Sciatic nerve (tissue), 2 donors: ENCODE measurements at regions not wholly inside any gene's neighbourhood (a gene's known extent, or its start where the extent isn't known, plus 50 kb on each side); places are given as distances from the start of the nearest gene placed in this dataset.
A peak's percentile ranks its signal among the peaks of the same experiment; 100 is the strongest.

Experiments
- ATAC-seq: fragments of 200-7000 bp; cut with Tn5 transposase; one replicate; pipeline ENCODE4 v1.9.1; 2020; ENCODE audit warnings: mild to moderate bottlenecking, moderate library complexity
- DNase-seq: peaks from one replicate; pipeline ENCODE4 v3.0.0-alpha.2; 2020; ENCODE audit warnings: low spot score
- intact Hi-C: fragments of 100-400 bp; cut with DNase I; formaldehyde crosslinking; loops from one replicate; pipeline ENCODE4 v1.14.2; 2022
- donor health status: DM: no; HTN: no; CAD: no.
- donor health status: DM: no; HTN: no; CAD: no.

- DNase-seq (no peak), ATAC-seq (no peak)
- intact Hi-C loops = no loop called here
Observed at GRCh38 chr18:75358928-75359327, 68.6 kb downstream of the SMIM21 start.

GRCh38 chr18:75353357-75353756, 74.1 kb downstream of the SMIM21 start:
- ATAC-seq (no peak), DNase-seq (no peak)
- intact Hi-C loops = no loop called here

GRCh38 chr18:75351409-75351808, 76.1 kb downstream of the SMIM21 start:
- no peak for DNase-seq
- intact Hi-C loops = no loop called here
- ATAC-seq = no peak

- no peak for ATAC-seq
- intact Hi-C loops = no loop called here
Observed at GRCh38 chr18:75350857-75351256, 76.6 kb downstream of the SMIM21 start.

GRCh38 chr18:75350512-75350839, 77.0 kb downstream of the SMIM21 start:
- no peak for ATAC-seq
- intact Hi-C loops = no loop called here
- no peak for DNase-seq

More at GRCh38 chr18:75350857-75351256, 76.6 kb downstream of the SMIM21 start:
- no peak for DNase-seq

- DNase-seq = no peak
- intact Hi-C loops = no loop called here
- ATAC-seq = no peak
Observed at GRCh38 chr18:75349668-75350511, 77.6 kb downstream of the SMIM21 start.

- ATAC-seq = no peak
- no peak for DNase-seq
- intact Hi-C loops = no loop called here
Observed at GRCh38 chr18:75346671-75347070, 80.8 kb downstream of the SMIM21 start.

- intact Hi-C loops = no loop called here
- no peak for ATAC-seq
- no peak for DNase-seq
Observed at GRCh38 chr18:75344615-75345014, 82.9 kb downstream of the SMIM21 start.

- ATAC-seq (no peak), DNase-seq (no peak)
- intact Hi-C loops = no loop called here
Observed at GRCh38 chr18:75344161-75344560, 83.3 kb downstream of the SMIM21 start.

- intact Hi-C loops = no loop called here
- ATAC-seq (no peak), DNase-seq (no peak)
Observed at GRCh38 chr18:75343389-75343788, 84.1 kb downstream of the SMIM21 start.

GRCh38 chr18:75341897-75342296, 85.6 kb downstream of the SMIM21 start:
- intact Hi-C loops = no loop called here
- ATAC-seq = no peak
- no peak for DNase-seq

GRCh38 chr18:75341267-75341666, 86.2 kb downstream of the SMIM21 start:
- intact Hi-C loops = no loop called here
- peak; percentile 67 for ATAC-seq
- DNase-seq = no peak

- no peak for ATAC-seq
Observed at GRCh38 chr18:75339936-75340605, 87.4 kb downstream of the SMIM21 start.

More at GRCh38 chr18:75339936-75340605, 87.4 kb downstream of the SMIM21 start:
- no peak for DNase-seq
- intact Hi-C loops = no loop called here
